Right lobe of liver (tissue), 6 donors: ENCODE measurements at regions not wholly inside any gene's neighbourhood (a gene's known extent, or its start where the extent isn't known, plus 50 kb on each side); places are given as distances from the start of the nearest gene placed in this dataset.

Source experiments
- ATAC-seq, 4 donors: fragments of 200-7000 bp; cut with Tn5 transposase; one replicate each; pipeline ENCODE4 v1.9.1; 2020; ENCODE audit warnings: mild to moderate bottlenecking in 4 of 4, moderate library complexity in 4 of 4
- DNase-seq, 3 donors: peaks; one replicate each; pipeline ENCODE4 v3.0.0-alpha.2; 2020
- H3K27ac ChIP-seq, 3 donors: fragments of 200-600 bp; one replicate each; pipeline ENCODE4 v1.8.0; 2022
- H3K27me3 ChIP-seq, 2 donors: fragments of 200-600 bp; one replicate each; pipeline ENCODE4 v1.8.0; 2022
- H3K36me3 ChIP-seq, 4 donors: fragments of 200-600 bp; sonication (generic) in 1 of 4; one replicate each; pipeline versions ENCODE4 v1.5.1 to v1.8.0; 2017 to 2022; ENCODE audit warnings: control low read depth in 1 of 4
- H3K4me1 ChIP-seq, 4 donors: fragments of 200-600 bp; sonication (generic) in 1 of 4; one replicate each; pipeline versions ENCODE4 v1.5.1 to v1.8.0; 2017 to 2022; ENCODE audit warnings: control low read depth in 1 of 4
- H3K4me3 ChIP-seq, 3 donors: fragments of 200-600 bp; one replicate each; pipeline ENCODE4 v1.8.0; 2022
- H3K9me3 ChIP-seq, 4 donors: fragments of 200-600 bp; sonication (generic) in 1 of 4; one replicate each; pipeline versions ENCODE4 v1.5.1 to v1.8.0; 2017 to 2022; ENCODE audit warnings: control low read depth in 1 of 4
- CTCF ChIP-seq, 4 donors: fragments of 200-600 bp in 3 of 4; fragments of 450-650 bp in 1 of 4; IDR thresholded peaks; one replicate each; pipeline versions ENCODE4 v1.5.1 to v1.8.0; 2016 to 2022; ENCODE audit warnings: antibody characterized with exemption in 4 of 4, mild to moderate bottlenecking in 2 of 4
- POLR2A ChIP-seq: fragments of 450-650 bp; IDR thresholded peaks from one replicate; pipeline ENCODE4 v1.6.1; 2017; ENCODE audit warnings: antibody characterized with exemption, mild to moderate bottlenecking
- WGBS: methylation state at CpG from one replicate; pipeline ENCODE4 v1.1.6; 2018; ENCODE audit warnings: low coverage, low lambda C conversion rate; ENCODE audit not compliant: insufficient coverage; ENCODE audit errors: missing lambda C conversion rate; 5-methylcytosine and 5-hydroxymethylcytosine counted together
- intact Hi-C, 2 donors: fragments of 100-400 bp; cut with DNase I; formaldehyde crosslinking; loops; one replicate each; pipeline versions ENCODE4 v1.11.2 to v1.14.1; 2022
- donor health status: DM: no; HTN: yes; CAD: no.
- donor health status: DM: no; HTN: no; CAD: no.
- donor health status: DM: no; HTN: no; CAD: no.
- donor health status: DM: no; HTN: yes; CAD: no.
- donor health status: DM: no; HTN: yes; CAD: no.

GRCh38 chr2:145685383-145686050 is 1165.6 kb upstream of the ZEB2 start:
- no peak overlapping the region for H3K27ac ChIP-seq
- WGBS = 79% methylated on average over 4 of the region's 4 CpGs
- intact Hi-C loops = no loop called here
- H3K4me1 ChIP-seq = no peaks in the 10 kb centered on the region
- TF ChIP-seq CTCF (IDR thresholded peaks at IDR 0.05) (no peak), POLR2A (no peak)
- no peaks in the 10 kb centered on the region for H3K27me3 ChIP-seq
- no peak for DNase-seq
- no peak overlapping the region for H3K4me3 ChIP-seq
- no peaks in the 10 kb centered on the region for H3K36me3 ChIP-seq
- H3K9me3 ChIP-seq = no peaks in the 10 kb centered on the region
- no peak for ATAC-seq

- H3K36me3 ChIP-seq = no peaks in the 10 kb centered on the region
- no peak for TF ChIP-seq POLR2A
- no peak for TF ChIP-seq CTCF (IDR thresholded peaks at IDR 0.05)
Observed at GRCh38 chr2:145682546-145683157, 1162.7 kb upstream of the ZEB2 start.

GRCh38 chr2:145680276-145680675 is 1160.4 kb upstream of the ZEB2 start:
- no peaks in the 10 kb centered on the region for H3K4me1 ChIP-seq
- no peaks in the 10 kb centered on the region for H3K9me3 ChIP-seq
- no peak overlapping the region for H3K4me3 ChIP-seq
- H3K27ac ChIP-seq = no peak overlapping the region
- no peaks in the 10 kb centered on the region for H3K36me3 ChIP-seq
- TF ChIP-seq POLR2A (no peak), CTCF (IDR thresholded peaks at IDR 0.05) (no peak)
- H3K27me3 ChIP-seq = no peaks in the 10 kb centered on the region
- WGBS = 49% methylated on average over 2 of the region's 2 CpGs
- intact Hi-C loops = no loop called here
- DNase-seq = no peak
- no peak for ATAC-seq

More at GRCh38 chr2:145682546-145683157, 1162.7 kb upstream of the ZEB2 start:
- H3K27me3 ChIP-seq = no peaks in the 10 kb centered on the region
- intact Hi-C loops = no loop called here
- no peaks in the 10 kb centered on the region for H3K4me1 ChIP-seq
- H3K9me3 ChIP-seq = no peaks in the 10 kb centered on the region
- no peak for DNase-seq
- H3K27ac ChIP-seq = no peak overlapping the region
- peak in 1 of 4 donors; percentile 26 for ATAC-seq
- H3K4me3 ChIP-seq = no peak overlapping the region

- H3K4me1 ChIP-seq = peaks cover 0 to 3% (median 0%) of the 10 kb centered on the region in 4 donors
- 77% methylated on average over 2 of the region's 2 CpGs for WGBS
- H3K4me3 ChIP-seq = no peak overlapping the region
- intact Hi-C loops = no loop called here
- H3K36me3 ChIP-seq = no peaks in the 10 kb centered on the region
- TF ChIP-seq CTCF (IDR thresholded peaks at IDR 0.05) (no peak), POLR2A (no peak)
- no peaks in the 10 kb centered on the region for H3K27me3 ChIP-seq
- ATAC-seq (no peak), DNase-seq (no peak)
- H3K27ac ChIP-seq = no peak overlapping the region
- H3K9me3 ChIP-seq = no peaks in the 10 kb centered on the region
Observed at GRCh38 chr2:145677371-145677770, 1157.5 kb upstream of the ZEB2 start.
